SK-N-SH (cell line): ENCODE measurements at regions not wholly inside any gene's neighbourhood (a gene's known extent, or its start where the extent isn't known, plus 50 kb on each side); places are given as distances from the start of the nearest gene placed in this dataset.

Experiments used
- CTCF ChIA-PET: fragments of 300-600, 350-600 bp; formaldehyde crosslinking; extraction: SDS; loops from one replicate; lab custom pipeline; 2021; lab: Yijun Ruan, JAX
- POLR2A ChIA-PET: fragments of 350-600 bp; sonication (Branson Sonifier 250); formaldehyde crosslinking; extraction: SDS; loops from one replicate; lab custom pipeline; 2020; ENCODE audit warnings: antibody characterized with exemption, inconsistent platforms; lab: Yijun Ruan, JAX
- DNase-seq: peaks from one replicate; pipeline ENCODE4 v3.0.0; 2012
- H2AFZ ChIP-seq: fragments of 200-600 bp; sonication (generic); 2 replicates; pipeline ENCODE4 v1.8.1; 2016; ENCODE audit warnings: antibody characterized with exemption, mild to moderate bottlenecking, low read depth
- H3F3A ChIP-seq: fragments of 200-600 bp; sonication (generic); replicated peaks from 2 replicates; pipeline ENCODE3; 2016; ENCODE audit warnings: antibody characterized with exemption, mild to moderate bottlenecking; ENCODE audit not compliant: insufficient read depth
- H3K27ac ChIP-seq, 2 experiments: fragments of 200-500 bp in 1 of 2; fragments of 200-600 bp in 1 of 2; sonication (Bioruptor generic) in 1 of 2; sonication (generic), shearing (Covaris generic) in 1 of 2; 2 replicates each; pipeline versions ENCODE4 v1.5.1 to v1.6.1; 2014 to 2016; ENCODE audit warnings: low read depth in 2 of 2, inconsistent platforms in 1 of 2, low read length in 1 of 2, mild to moderate bottlenecking in 1 of 2, mixed read lengths in 1 of 2
- H3K27me3 ChIP-seq: fragments of 200-600 bp; sonication (generic), shearing (Covaris generic); 2 replicates; pipeline ENCODE4 v1.6.1; 2016; ENCODE audit warnings: mixed run types; ENCODE audit not compliant: insufficient read depth
- H3K36me3 ChIP-seq, 2 experiments: fragments of 200-500 bp in 1 of 2; fragments of 200-600 bp in 1 of 2; sonication (Bioruptor generic) in 1 of 2; sonication (generic) in 1 of 2; replicated peaks in 1 of 2; 2 replicates each; pipeline versions ENCODE3 to v1.5.1; 2014 to 2016; ENCODE audit warnings: low read length in 1 of 2, mild to moderate bottlenecking in 1 of 2; ENCODE audit not compliant: insufficient read depth in 2 of 2, control insufficient read depth in 1 of 2
- H3K4me1 ChIP-seq, 2 experiments: fragments of 200-500 bp in 1 of 2; fragments of 200-600 bp in 1 of 2; sonication (Bioruptor generic) in 1 of 2; sonication (generic), shearing (Covaris generic) in 1 of 2; 2 replicates each; pipeline versions ENCODE4 v1.5.1 to v1.6.1; 2014 to 2016; ENCODE audit warnings: low read depth in 1 of 2, low read length in 1 of 2, mixed run types in 1 of 2; ENCODE audit not compliant: insufficient read depth in 2 of 2, control insufficient read depth in 1 of 2
- H3K4me2 ChIP-seq: fragments of 200-600 bp; sonication (generic), shearing (Covaris generic); 2 replicates; pipeline ENCODE4 v1.6.1; 2017; ENCODE audit warnings: mixed run types
- H3K4me3 ChIP-seq, 2 experiments: fragments of 200-500 bp in 1 of 2; fragments of 200-600 bp in 1 of 2; sonication (Bioruptor generic) in 1 of 2; sonication (generic), shearing (Covaris generic) in 1 of 2; 2 replicates each; pipeline versions ENCODE4 v1.5.1 to v1.8.1; 2014 to 2016; ENCODE audit warnings: low read depth in 2 of 2, inconsistent platforms in 1 of 2, low read length in 1 of 2, mild to moderate bottlenecking in 1 of 2, mixed read lengths in 1 of 2, moderate library complexity in 1 of 2
- H3K79me2 ChIP-seq: fragments of 200-600 bp; sonication (generic); 2 replicates; pipeline ENCODE4 v1.8.1; 2017; ENCODE audit warnings: mild to moderate bottlenecking; ENCODE audit not compliant: insufficient read depth
- H3K9ac ChIP-seq: fragments of 200-600 bp; sonication (generic); 2 replicates; pipeline ENCODE4 v1.6.1; 2017; ENCODE audit warnings: mixed run types
- H3K9me2 ChIP-seq: fragments of 200-600 bp; sonication (generic); 2 replicates; pipeline ENCODE4 v1.6.1; 2017; ENCODE audit warnings: mixed run types
- H3K9me3 ChIP-seq: fragments of 200-600 bp; sonication (generic); 2 replicates; pipeline ENCODE4 v1.6.1; 2017; ENCODE audit warnings: mixed run types, mild to moderate bottlenecking, moderate library complexity
- H4K20me1 ChIP-seq: fragments of 200-600 bp; sonication (generic); 2 replicates; pipeline ENCODE4 v1.6.1; 2017; ENCODE audit warnings: mild to moderate bottlenecking, mixed run types; ENCODE audit not compliant: insufficient read depth
- CTCF ChIP-seq: fragments of 200-600 bp; sonication (generic); IDR thresholded peaks from 2 replicates; pipeline ENCODE4 v1.6.1; 2017; ENCODE audit warnings: antibody characterized with exemption, mild to moderate bottlenecking, moderate library complexity
- EP300 ChIP-seq, 2 experiments: IDR thresholded peaks; 2 replicates each; pipeline versions ENCODE4 v1.4.0 to v1.6.1; 2012; ENCODE audit warnings: borderline replicate concordance in 1 of 2, low read depth in 1 of 2, low read length in 1 of 2
- EZH2phosphoT487 ChIP-seq: fragments of 200-600 bp; sonication (generic); IDR thresholded peaks from 2 replicates; pipeline ENCODE4 v1.6.1; 2017; ENCODE audit warnings: low read depth, mixed run types, mild to moderate bottlenecking, antibody characterized with exemption, moderate library complexity, borderline replicate concordance
- FOSL2 ChIP-seq: IDR thresholded peaks from 2 replicates; pipeline ENCODE4 v1.4.0; 2012; ENCODE audit warnings: low read depth, mild to moderate bottlenecking, moderate library complexity, borderline replicate concordance
- FOXJ3 ChIP-seq: sonication (generic); formaldehyde crosslinking; IDR thresholded peaks from 2 replicates; pipeline ENCODE4 v1.5.1; 2020; ENCODE audit warnings: mild to moderate bottlenecking, missing genetic modification reagents
- GABPA ChIP-seq: IDR thresholded peaks from 2 replicates; pipeline ENCODE4 v1.4.0; 2012; ENCODE audit warnings: low read depth, mild to moderate bottlenecking
- MEF2A ChIP-seq: IDR thresholded peaks from 2 replicates; pipeline ENCODE4 v1.4.0; 2012; ENCODE audit warnings: low read depth, borderline replicate concordance
- NFIC ChIP-seq: IDR thresholded peaks from 2 replicates; pipeline ENCODE4 v1.4.0; 2012; ENCODE audit warnings: borderline replicate concordance
- POLR2AphosphoS5 ChIP-seq: IDR thresholded peaks from 2 replicates; pipeline ENCODE4 v1.6.1; 2012; ENCODE audit warnings: low read depth, low read length
- RFX5 ChIP-seq: IDR thresholded peaks from 2 replicates; pipeline ENCODE4 v1.6.1; 2012; ENCODE audit warnings: mild to moderate bottlenecking, improper control_type of control experiment, low read length
- SIN3A ChIP-seq: IDR thresholded peaks from 2 replicates; pipeline ENCODE4 v1.6.1; 2012; ENCODE audit warnings: low read depth, mild to moderate bottlenecking, low read length, moderate library complexity, borderline replicate concordance
- TEAD4 ChIP-seq: IDR thresholded peaks from 2 replicates; pipeline ENCODE4 v1.4.0; 2012; ENCODE audit warnings: mild to moderate bottlenecking, borderline replicate concordance; ENCODE audit not compliant: insufficient read depth
- USF1 ChIP-seq: IDR thresholded peaks from 2 replicates; pipeline ENCODE4 v1.4.0; 2012; ENCODE audit warnings: low read depth, borderline replicate concordance
- YY1 ChIP-seq: IDR thresholded peaks from 2 replicates; pipeline ENCODE4 v1.4.0; 2012; ENCODE audit warnings: low read depth, mild to moderate bottlenecking
- ZBTB33 ChIP-seq: IDR thresholded peaks from 2 replicates; pipeline ENCODE4 v1.4.0; 2012; ENCODE audit warnings: low read depth, borderline replicate concordance
- WGBS: methylation state at CpG from one replicate; pipeline ENCODE4 v1.1.6; 2017; ENCODE audit warnings: low lambda C conversion rate; 5-methylcytosine and 5-hydroxymethylcytosine counted together
- TF ChIP-seq, protein P1 (sequence below): IDR thresholded peaks from 2 replicates; pipeline ENCODE4 v1.4.0; 2012; ENCODE audit warnings: low read depth
- TF ChIP-seq, protein P2 (sequence below): IDR thresholded peaks from 2 replicates; pipeline ENCODE4; 2012
- TF ChIP-seq, protein P3 (sequence below): fragments of 150-350 bp; IDR thresholded peaks from 2 replicates; pipeline ENCODE4 v1.6.1; 2017; ENCODE audit warnings: antibody characterized with exemption, low read length, low read depth, borderline replicate concordance

DNA sequence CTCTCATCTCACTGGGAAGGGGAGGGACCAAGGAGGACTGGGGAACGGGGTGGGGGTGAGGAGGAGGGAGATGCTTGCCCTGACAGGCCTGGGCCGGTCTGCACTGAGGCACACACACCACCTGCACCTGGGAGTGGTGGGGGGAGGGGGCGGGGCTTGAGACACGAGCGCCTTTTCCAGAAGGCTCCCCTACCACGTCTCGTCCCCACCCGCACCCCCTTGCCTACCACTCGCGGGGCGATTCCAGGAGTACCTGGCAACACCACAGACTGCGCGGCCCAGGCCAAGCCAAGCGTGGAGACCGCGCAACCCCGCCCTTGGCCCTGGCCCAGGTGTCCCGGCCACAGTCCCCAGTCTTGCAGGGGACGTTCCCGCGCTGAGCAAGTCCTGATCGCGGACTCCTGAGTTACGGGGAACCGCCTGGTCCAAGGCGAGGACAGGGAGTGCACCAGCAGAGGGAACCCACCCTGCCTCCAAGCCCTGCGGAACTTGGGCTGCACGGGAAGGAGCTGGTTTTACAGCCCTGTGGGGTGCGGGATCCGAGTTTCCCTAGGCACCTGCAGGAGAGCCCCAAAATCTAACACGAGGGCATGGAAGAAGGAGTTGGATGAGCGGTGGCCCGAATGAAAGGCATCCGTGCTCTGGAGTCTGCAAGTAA is 68.1 kb upstream of the SH3GL3 start:
- no peaks in the 10 kb centered on the region for H3K9me3 ChIP-seq
- H3K27ac ChIP-seq: no peak overlapping the region
- H3K36me3 ChIP-seq: no peaks in the 10 kb centered on the region
- H3K4me2 ChIP-seq: no peak overlapping the region
- no peaks in the 10 kb centered on the region for H3K4me1 ChIP-seq
- H4K20me1 ChIP-seq: no peaks in the 10 kb centered on the region
- TF ChIP-seq GABPA (no peak), EP300 (IDR thresholded peaks at IDR 0.05; ENCODE audit: borderline replicate concordance in 1 of 2, low read depth in 1 of 2, low read length in 1 of 2) (no peak), NFIC (no peak), EZH2phosphoT487 (no peak), POLR2AphosphoS5 (no peak), FOXJ3 (CRISPR knock-in tag) (no peak), MEF2A (no peak), FOSL2 (no peak), USF1 (no peak), SIN3A (no peak), TEAD4 (no peak), YY1 (no peak), RFX5 (no peak), ZBTB33 (no peak), CTCF (no peak)
- TF ChIP-seq, protein P1, sequence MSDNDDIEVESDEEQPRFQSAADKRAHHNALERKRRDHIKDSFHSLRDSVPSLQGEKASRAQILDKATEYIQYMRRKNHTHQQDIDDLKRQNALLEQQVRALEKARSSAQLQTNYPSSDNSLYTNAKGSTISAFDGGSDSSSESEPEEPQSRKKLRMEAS: no peak
- TF ChIP-seq, protein P2, sequence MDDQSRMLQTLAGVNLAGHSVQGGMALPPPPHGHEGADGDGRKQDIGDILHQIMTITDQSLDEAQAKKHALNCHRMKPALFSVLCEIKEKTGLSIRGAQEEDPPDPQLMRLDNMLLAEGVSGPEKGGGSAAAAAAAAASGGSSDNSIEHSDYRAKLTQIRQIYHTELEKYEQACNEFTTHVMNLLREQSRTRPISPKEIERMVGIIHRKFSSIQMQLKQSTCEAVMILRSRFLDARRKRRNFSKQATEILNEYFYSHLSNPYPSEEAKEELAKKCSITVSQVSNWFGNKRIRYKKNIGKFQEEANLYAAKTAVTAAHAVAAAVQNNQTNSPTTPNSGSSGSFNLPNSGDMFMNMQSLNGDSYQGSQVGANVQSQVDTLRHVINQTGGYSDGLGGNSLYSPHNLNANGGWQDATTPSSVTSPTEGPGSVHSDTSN: no peak
- TF ChIP-seq, protein P3, sequence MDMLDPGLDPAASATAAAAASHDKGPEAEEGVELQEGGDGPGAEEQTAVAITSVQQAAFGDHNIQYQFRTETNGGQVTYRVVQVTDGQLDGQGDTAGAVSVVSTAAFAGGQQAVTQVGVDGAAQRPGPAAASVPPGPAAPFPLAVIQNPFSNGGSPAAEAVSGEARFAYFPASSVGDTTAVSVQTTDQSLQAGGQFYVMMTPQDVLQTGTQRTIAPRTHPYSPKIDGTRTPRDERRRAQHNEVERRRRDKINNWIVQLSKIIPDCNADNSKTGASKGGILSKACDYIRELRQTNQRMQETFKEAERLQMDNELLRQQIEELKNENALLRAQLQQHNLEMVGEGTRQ: no peak
- ChIA-PET CTCF (no interaction called here), POLR2A (no interaction called here)
- no peaks in the 10 kb centered on the region for H3K79me2 ChIP-seq
- H3K9ac ChIP-seq: no peak overlapping the region
- no peaks in the 10 kb centered on the region for H3F3A ChIP-seq
- no peak overlapping the region for H3K4me3 ChIP-seq
- H2AFZ ChIP-seq: no peak overlapping the region
- H3K9me2 ChIP-seq: no peaks in the 10 kb centered on the region
- 0 out of 2 replicates have a peak, but pooled peaks cover 7% of the 10 kb centered on the region for H3K27me3 ChIP-seq
- no peak for DNase-seq
- 57% methylated on average over 8 of the region's 34 CpGs for WGBS
